ENCODE measurements at regions not wholly inside any gene's neighbourhood (a gene's known extent, or its start where the extent isn't known, plus 50 kb on each side); places are given as distances from the start of the nearest gene placed in this dataset.

DNA sequence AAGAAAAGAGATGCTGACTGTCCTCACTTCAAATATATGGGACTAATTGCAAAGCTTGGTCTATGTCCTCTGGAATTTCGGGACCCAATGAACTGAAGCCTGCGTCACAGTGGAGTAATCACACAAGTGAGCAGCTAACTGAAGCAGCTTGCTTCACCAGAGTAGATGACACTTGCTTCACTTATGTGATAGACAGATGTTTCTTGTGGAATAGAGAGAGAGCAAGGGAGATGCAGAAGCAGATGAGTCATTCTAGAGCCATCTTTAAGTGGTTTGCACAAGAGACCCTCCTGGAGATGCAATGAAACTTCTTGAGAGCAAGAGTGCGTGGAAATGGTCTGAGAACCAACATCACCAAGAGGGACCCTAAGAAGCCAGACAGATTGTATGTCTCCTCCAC, 1537.1 kb upstream of the FLRT2 start:
- DNase-seq, result no peak

DNA sequence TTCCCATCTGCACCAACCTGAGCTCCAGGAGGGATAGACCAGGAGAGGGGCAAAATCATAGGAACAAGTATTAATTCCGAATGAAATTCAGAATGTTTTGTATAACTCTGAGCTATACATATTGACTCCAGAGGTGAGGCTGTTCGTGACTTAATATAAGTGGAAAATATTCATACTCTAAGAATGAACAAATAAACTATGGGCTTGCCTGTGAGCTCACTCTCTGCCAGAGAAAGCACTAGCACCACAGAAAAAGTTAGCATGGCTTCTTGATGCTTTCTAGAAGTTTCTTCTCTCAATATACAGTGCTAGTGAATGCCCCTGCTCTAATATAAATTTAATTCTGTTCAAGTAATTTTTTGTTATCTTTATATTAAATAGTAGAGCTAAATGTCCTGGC, 1536.4 kb upstream of the FLRT2 start:
- no peak for DNase-seq

- no peak for DNase-seq
These were observed 1535.9 kb upstream of the FLRT2 start for GRCh38 chr14:83994020-83994419.

DNA sequence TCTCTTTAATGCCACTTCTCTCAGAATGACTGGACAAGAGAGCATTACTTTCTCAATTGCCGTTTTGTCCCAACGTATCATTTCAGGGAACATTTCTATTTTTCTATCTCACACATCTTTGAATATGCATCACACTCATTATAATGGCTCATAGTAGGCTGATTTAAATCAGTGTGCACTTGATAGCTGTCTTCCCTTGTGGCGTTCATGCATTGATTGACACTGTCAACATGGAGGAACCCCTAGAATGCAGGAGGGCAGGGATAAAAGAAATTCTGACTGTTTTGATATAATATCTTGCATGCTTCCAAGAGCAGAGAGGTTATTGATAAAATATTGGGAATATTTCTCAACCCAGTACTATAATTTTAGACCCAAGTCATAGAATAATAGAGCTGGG, 1528.9 kb upstream of the FLRT2 start:
- DNase-seq, result no peak

GRCh38 chr14:84003346-84003745, 1526.6 kb upstream of the FLRT2 start:
- DNase-seq, result no peak

GRCh38 chr14:84006643-84007155, 1523.2 kb upstream of the FLRT2 start:
- DNase-seq, result no peak

GRCh38 chr14:84013424-84013823, 1516.5 kb upstream of the FLRT2 start:
- no peak for DNase-seq

- DNase-seq, result no peak
These were observed 1512.4 kb upstream of the FLRT2 start for GRCh38 chr14:84017495-84017894.

DNA sequence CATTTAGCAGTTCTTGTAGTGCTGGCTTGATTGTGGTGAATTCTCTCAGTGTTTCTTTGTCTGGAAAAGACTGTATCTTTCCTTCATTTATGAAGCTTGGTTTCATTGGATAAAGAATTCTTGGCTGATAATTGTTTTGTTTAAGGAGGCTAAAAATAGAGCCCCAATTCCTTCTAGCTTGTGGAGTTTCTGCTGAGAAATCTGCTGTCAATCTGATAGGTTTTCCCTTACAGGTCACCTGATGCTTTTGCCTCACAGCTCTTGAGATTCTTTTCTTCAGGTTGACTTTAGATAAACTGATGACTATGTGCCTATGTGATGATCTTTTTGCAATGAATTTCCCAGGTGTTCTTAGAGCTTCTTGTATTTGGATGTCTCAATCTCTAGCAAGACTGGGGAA, 1508.5 kb upstream of the FLRT2 start:
- DNase-seq, result no peak

DNA sequence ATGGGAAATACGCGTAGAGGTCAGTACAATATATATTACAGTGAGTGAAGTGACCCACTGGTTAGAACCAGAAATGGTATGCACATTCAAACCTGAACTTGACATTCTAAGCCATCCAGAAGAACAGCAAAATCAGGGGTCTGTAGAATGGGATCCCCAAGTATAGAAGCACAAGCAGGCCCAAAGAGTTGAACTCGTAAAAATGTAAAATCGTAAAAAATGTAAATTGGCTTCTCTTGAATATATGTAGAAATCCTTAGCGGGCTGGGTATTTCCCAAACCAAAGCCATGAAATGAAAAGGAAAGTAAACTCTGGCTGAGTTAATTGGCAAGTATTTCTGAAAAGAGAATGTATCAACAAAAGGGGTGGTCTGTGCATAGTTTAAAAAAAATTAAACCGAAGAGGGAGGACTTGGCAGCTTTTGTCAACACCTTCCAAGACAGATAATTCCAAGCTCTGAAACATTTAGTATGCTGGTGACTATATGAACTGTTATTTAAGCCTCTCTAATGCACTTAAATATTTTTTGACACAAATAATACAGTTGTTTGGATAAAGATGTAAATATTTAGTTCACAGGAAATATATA, 1505.6 kb upstream of the FLRT2 start:
- DNase-seq, result no peak

- DNase-seq, result no peak
These were observed 1504.6 kb upstream of the FLRT2 start for GRCh38 chr14:84025106-84026012.

DNA sequence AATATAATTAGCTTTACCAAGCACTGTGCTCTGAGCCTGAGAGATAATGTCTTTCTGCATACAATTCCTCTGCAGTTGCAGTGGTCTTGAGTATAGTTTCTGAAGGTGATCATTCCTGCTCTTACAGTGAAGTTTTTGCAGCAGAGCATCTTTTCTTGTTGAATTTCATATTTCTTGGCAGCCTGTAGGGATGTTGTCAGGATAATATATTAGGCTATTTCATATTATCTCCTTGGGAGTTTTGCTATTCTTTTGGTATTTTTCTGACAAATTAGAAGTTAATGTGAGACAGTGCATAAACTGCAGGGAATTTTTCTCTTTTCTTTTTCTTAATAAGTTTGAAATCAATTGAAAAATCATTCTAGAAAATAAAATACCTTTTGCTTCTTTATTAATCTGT, 1502.6 kb upstream of the FLRT2 start:
- no peak for DNase-seq

GRCh38 chr14:84028080-84028604, 1501.8 kb upstream of the FLRT2 start:
- DNase-seq, result no peak

GRCh38 chr14:84029246-84029645, 1500.7 kb upstream of the FLRT2 start:
- no peak for DNase-seq

GRCh38 chr14:84029720-84030119, 1500.2 kb upstream of the FLRT2 start:
- DNase-seq, result no peak

GRCh38 chr14:84036840-84037239, 1493.1 kb upstream of the FLRT2 start:
- no peak for DNase-seq

DNA sequence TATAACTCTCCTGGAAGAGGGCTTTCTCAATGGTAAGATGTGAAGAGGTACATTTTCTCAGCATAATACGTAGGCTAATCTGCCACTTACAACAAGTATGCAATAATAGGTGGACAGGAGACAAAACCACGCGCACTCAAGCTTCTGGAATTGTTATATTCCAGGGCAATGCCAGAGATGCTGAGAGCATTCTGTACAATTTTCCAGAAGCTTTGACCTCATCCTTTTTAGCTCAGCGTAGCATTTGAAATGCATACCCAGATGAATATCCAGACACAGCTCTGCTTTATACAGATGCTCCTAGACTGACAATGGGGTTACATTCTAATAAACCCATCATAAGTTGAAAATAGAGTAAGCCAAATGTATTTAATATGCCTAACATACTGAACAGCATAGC, 1492.4 kb upstream of the FLRT2 start:
- DNase-seq, result no peak

GRCh38 chr14:84040101-84040500, 1489.8 kb upstream of the FLRT2 start:
- no peak for DNase-seq

DNA sequence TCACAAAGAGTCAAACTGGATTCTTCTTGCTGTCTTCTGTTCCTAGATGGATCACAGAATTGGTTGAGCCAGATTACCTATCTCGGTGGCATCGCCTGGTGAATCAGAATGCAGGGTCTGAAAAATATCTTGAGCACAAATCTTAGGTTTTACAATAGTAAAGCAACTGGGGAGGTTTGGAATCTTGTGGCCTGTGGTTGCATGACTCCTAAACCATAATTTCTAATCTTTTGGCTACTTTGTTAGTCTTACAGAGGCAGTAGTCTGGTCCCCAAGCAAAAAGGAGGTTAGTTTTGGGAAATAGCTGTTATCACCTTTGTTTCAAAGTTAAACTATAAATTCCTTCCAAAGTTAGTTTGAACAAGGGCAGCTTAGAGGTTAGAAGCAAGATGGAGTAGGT, 1488.5 kb upstream of the FLRT2 start:
- DNase-seq, result no peak

GRCh38 chr14:84042992-84043391, 1487.0 kb upstream of the FLRT2 start:
- no peak for DNase-seq

DNA sequence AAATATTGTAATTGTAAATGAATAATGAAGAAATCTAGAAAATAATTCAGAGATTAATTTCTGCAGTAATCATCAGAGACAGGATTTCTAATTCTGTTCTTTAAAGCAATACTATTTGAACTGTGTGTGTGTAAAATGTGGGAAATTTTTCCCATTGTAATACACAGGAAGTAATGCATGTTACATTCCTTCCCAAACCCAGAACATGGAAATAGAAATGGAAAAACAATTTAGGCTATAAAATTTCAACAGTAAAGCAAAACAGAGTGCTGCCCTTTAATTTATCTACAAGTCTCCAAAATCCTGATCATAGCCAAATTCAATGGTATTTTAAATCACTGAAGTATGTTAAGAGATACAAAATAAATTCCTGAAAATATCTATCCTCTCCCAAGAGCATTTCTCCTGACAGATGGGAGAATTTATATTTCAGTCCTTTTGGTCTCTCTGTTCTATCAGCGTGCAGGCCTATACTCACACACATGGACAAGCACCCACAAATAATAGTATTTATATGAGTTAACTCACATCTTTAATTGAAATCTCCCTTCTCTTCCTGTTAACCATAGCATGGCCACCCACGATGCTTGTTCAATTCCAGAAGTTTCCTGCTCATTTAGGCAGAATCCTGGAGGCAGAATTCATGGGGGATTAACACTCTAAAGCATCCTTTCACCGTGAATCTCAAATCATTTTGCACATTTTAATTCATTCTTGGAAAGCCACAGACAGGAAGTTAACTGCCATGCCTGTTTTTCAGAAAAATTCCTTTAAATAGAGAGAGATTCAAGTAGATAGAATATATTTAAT, 1465.4 kb upstream of the FLRT2 start:
- DNase-seq, result no peak

DNA sequence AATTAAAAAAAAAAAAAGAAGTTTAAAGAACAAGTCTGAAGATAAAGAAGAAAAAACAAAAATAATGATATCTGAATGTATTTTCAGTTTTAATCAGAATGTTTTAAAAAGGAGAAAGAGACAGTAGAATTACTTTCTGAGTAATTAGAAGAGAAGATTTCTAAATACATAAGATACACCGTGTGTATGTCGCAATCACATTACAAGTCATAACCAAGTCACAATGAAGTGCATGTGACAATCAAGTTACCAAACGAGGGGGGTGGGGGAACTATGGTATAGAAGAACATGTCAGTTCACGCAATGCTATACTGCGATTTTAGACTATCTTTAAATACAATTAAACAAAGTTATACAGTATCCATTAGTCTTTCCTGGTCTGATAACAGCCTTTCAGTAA, 1464.1 kb upstream of the FLRT2 start:
- no peak for DNase-seq

DNA sequence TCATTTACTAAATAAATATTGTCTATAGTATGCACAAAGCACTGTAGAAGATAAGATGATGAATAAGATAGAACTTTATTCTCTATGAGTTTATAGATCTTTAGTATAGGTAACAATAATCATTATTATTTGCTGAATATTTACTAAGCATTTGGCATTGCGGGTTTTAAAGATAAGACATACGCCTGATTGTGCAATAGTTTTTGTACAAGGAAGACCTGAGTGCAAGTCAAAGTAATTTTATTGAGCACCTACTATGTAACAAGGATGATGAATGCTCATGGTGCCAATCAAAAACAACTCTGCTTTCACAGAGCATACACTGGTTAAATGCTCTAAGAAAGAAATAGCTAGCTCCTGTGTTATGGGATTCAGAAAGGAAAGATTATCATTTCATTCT, 1461.7 kb upstream of the FLRT2 start:
- DNase-seq, result no peak

All from activated CD4-positive, alpha-beta T cell treated with anti-CD3 and anti-CD28 coated beads, Interleukin-2, amount 50 U/mL, for 4 hours (primary cell).